Heart left ventricle (tissue), 16 donors: ENCODE measurements at regions not wholly inside any gene's neighbourhood (a gene's known extent, or its start where the extent isn't known, plus 50 kb on each side); places are given as distances from the start of the nearest gene placed in this dataset.

Experiments
- ATAC-seq, 4 donors: fragments of 200-7000 bp; cut with Tn5 transposase; one replicate each; pipeline ENCODE4 v1.9.1; 2020 to 2022; ENCODE audit warnings: moderate library complexity in 4 of 4, mild to moderate bottlenecking in 3 of 4, moderate number of reproducible peaks in 1 of 4
- DNase-seq, 5 donors: peaks; one replicate each; pipeline ENCODE4 v3.0.0-alpha.2; 2020
- H3K27ac ChIP-seq, 12 donors: fragments of 200-600 bp; sonication (generic) in 4 of 12; one replicate each; pipeline versions ENCODE4 v1.5.0 to v1.8.0; 2016 to 2022; ENCODE audit warnings: mild to moderate bottlenecking in 2 of 12
- H3K27me3 ChIP-seq, 9 donors: fragments of 200-600 bp; sonication (generic) in 2 of 9; one replicate each; pipeline versions ENCODE4 v1.5.1 to v1.8.0; 2016 to 2022; ENCODE audit warnings: mild to moderate bottlenecking in 3 of 9
- H3K36me3 ChIP-seq, 9 donors: fragments of 200-600 bp; sonication (generic) in 2 of 9; one replicate each; pipeline versions ENCODE4 v1.5.0 to v1.8.0; 2018 to 2022; ENCODE audit warnings: mild to moderate bottlenecking in 2 of 9
- H3K4me1 ChIP-seq, 12 donors: fragments of 200-600 bp; sonication (generic) in 4 of 12; one replicate each; pipeline versions ENCODE4 v1.5.0 to v1.8.0; 2016 to 2022; ENCODE audit warnings: mild to moderate bottlenecking in 3 of 12
- H3K4me3 ChIP-seq, 12 donors: fragments of 200-600 bp; sonication (generic) in 4 of 12; one replicate each; pipeline versions ENCODE4 v1.5.0 to v1.8.0; 2017 to 2022; ENCODE audit warnings: mild to moderate bottlenecking in 9 of 12, moderate library complexity in 4 of 12
- H3K9me3 ChIP-seq, 12 donors: fragments of 200-600 bp; sonication (generic) in 4 of 12; one replicate each; pipeline versions ENCODE4 v1.5.0 to v1.8.0; 2016 to 2022; ENCODE audit warnings: mild to moderate bottlenecking in 1 of 12
- CTCF ChIP-seq, 12 donors: fragments of 200-600 bp; sonication (generic) in 4 of 12; IDR thresholded peaks; one replicate each; pipeline versions ENCODE4 v1.5.0 to v1.8.0; 2018 to 2022; ENCODE audit warnings: antibody characterized with exemption in 12 of 12, mild to moderate bottlenecking in 5 of 12
- POLR2A ChIP-seq, 2 donors: fragments of 450-650 bp; IDR thresholded peaks; one replicate each; pipeline ENCODE4 v1.6.1; 2017; ENCODE audit warnings: antibody characterized with exemption in 2 of 2, mild to moderate bottlenecking in 2 of 2, moderate library complexity in 2 of 2
- WGBS, 4 donors: extraction: QIAGEN DNeasy Blood & Tissue Kit in 2 of 4; methylation state at CpG; one replicate each; pipeline versions ENCODE4 v1.1.5 to v1.1.7; 2013 to 2018; 5-methylcytosine and 5-hydroxymethylcytosine counted together
- intact Hi-C, 10 donors: fragments of 100-400 bp; cut with DNase I; formaldehyde crosslinking; loops; one replicate each; pipeline versions ENCODE4 v1.11.1 to v1.14.2; 2022
- donor health status: ischemic (EF 13 %, LVEDD 7.1; RV severe dilation, severe dysfunction).
- donor health status: healthy with polysubstance abuse.
- donor health status: DM: no; HTN: yes; CAD: no.
- donor health status: DM: no; HTN: no; CAD: no.
- donor health status: ischemic (EF 25% LVEDD 6.9; RV normal size, moderate dysfunction).
- donor health status: ischemic (EF 25% LVEDD 5.7; RV mildly dilated, moderate dysfunction).
- donor health status: healthy.
- donor health status: DM: yes; HTN: yes; CAD: no.
- donor health status: ischemic (EF 35%, LVEDD 5.7; RV mildly dilated, moderate dysfunction).
- donor health status: nonischemic (EF 11% LVEDD 7.7; RV severe dilation, severe dysfunction).
- donor health status: DM: yes; HTN: yes; CAD: no.
- donor health status: PGD.
- donor health status: ischemic (EF 29% LVEDD 5.4; RV normal size, mild dysfunction).
- donor health status: nonischemic (EF 23%, LVEDD 6.1; RV moderate dilation, normal function).

- ATAC-seq (no peak), DNase-seq (no peak)
- intact Hi-C loops = no loop called here
- no peak for TF ChIP-seq CTCF (IDR thresholded peaks at IDR 0.05)
- no peak for TF ChIP-seq POLR2A (IDR thresholded peaks at IDR 0.05)
- no peak overlapping the region for H3K27ac ChIP-seq
- peaks cover 0 to 7% (median 0%) of the 10 kb centered on the region in 9 donors for H3K27me3 ChIP-seq
- H3K4me3 ChIP-seq = no peak overlapping the region
- WGBS, 4 donors = 80 to 88% (median 81%) methylated on average over 7 of the region's 7 CpGs
- no peaks in the 10 kb centered on the region for H3K36me3 ChIP-seq
- H3K4me1 ChIP-seq = no peaks in the 10 kb centered on the region
- H3K9me3 ChIP-seq = peaks cover 0 to 15% (median 0%) of the 10 kb centered on the region in 12 donors
Observed at GRCh38 chr14:104404922-104405321, 174.6 kb upstream of the C14orf180 start.

GRCh38 chr14:104405360-104406226 lies 174.0 kb upstream of the C14orf180 start:
- peaks cover 0 to 15% (median 0%) of the 10 kb centered on the region in 12 donors for H3K9me3 ChIP-seq
- DNase-seq = no peak
- H3K27ac ChIP-seq = no peak overlapping the region
- H3K4me1 ChIP-seq = no peaks in the 10 kb centered on the region
- TF ChIP-seq POLR2A (IDR thresholded peaks at IDR 0.05) (no peak), CTCF (IDR thresholded peaks at IDR 0.05) (no peak)
- peaks cover 0 to 7% (median 0%) of the 10 kb centered on the region in 9 donors for H3K27me3 ChIP-seq
- 73 to 81% (median 76%) methylated on average over 9 of the region's 9 CpGs for WGBS, 4 donors
- no peak for ATAC-seq
- intact Hi-C loops = no loop called here
- no peaks in the 10 kb centered on the region for H3K36me3 ChIP-seq
- H3K4me3 ChIP-seq = no peak overlapping the region

- H3K4me3 ChIP-seq = no peak overlapping the region
- no peaks in the 10 kb centered on the region for H3K36me3 ChIP-seq
- no peak overlapping the region for H3K27ac ChIP-seq
- intact Hi-C loops = no loop called here
- peaks cover 0 to 15% (median 0%) of the 10 kb centered on the region in 12 donors for H3K9me3 ChIP-seq
- H3K27me3 ChIP-seq = peaks cover 0 to 7% (median 0%) of the 10 kb centered on the region in 9 donors
- no peaks in the 10 kb centered on the region for H3K4me1 ChIP-seq
- TF ChIP-seq POLR2A (IDR thresholded peaks at IDR 0.05) (no peak), CTCF (IDR thresholded peaks at IDR 0.05) (no peak)
- no peak for ATAC-seq
- WGBS, 4 donors = 83 to 95% (median 86%) methylated on average over 5 of the region's 5 CpGs
- DNase-seq = no peak
Observed at GRCh38 chr14:104406831-104407230, 172.7 kb upstream of the C14orf180 start.

GRCh38 chr14:104416383-104416782 lies 163.2 kb upstream of the C14orf180 start:
- 67 to 76% (median 72%) methylated on average over 1 of the region's 1 CpG for WGBS, 4 donors

More at GRCh38 chr14:104416383-104416782, 163.2 kb upstream of the C14orf180 start:
- Histone ChIP-seq H3K36me3 (no peaks in the 10 kb centered on the region), H3K27ac (no peak overlapping the region), H3K4me3 (no peak overlapping the region), H3K27me3 (no peaks in the 10 kb centered on the region), H3K4me1 (no peaks in the 10 kb centered on the region), H3K9me3 (peaks cover 0 to 8% (median 0%) of the 10 kb centered on the region in 12 donors)
- DNase-seq (no peak), ATAC-seq (no peak)
- intact Hi-C loops = no loop called here
- TF ChIP-seq CTCF (IDR thresholded peaks at IDR 0.05) = no peak
- TF ChIP-seq POLR2A (IDR thresholded peaks at IDR 0.05) = no peak
